Stimulated activated CD4-positive, alpha-beta T cell treated with anti-CD3 and anti-CD28 coated beads, Interleukin-12 subunit alpha, Interleukin-12 subunit beta, amount 100 ng/mL, for 48 hours (primary cell): ENCODE measurements at regions not wholly inside any gene's neighbourhood (a gene's known extent, or its start where the extent isn't known, plus 50 kb on each side); places are given as distances from the start of the nearest gene placed in this dataset.
"Not testable (repeated sequence)": the region's sequence is repeated elsewhere in the genome, so short reads cannot be mapped to it uniquely, and the experiment has no call there.

Experiments used
- DNase-seq, 3 donors: peaks; one replicate each; pipeline ENCODE4 v3.0.0-alpha.2; 2020; ENCODE audit warnings: low read depth in 2 of 3, low spot score in 1 of 3

GRCh38 chr2:128414351-128414750 lies 95.7 kb upstream of the HS6ST1 start:
- no peak for DNase-seq

GRCh38 chr2:128414946-128415778 lies 96.5 kb upstream of the HS6ST1 start:
- DNase-seq, result no peak

- no peak for DNase-seq
Measured at GRCh38 chr2:128415779-128416061, 97.1 kb upstream of the HS6ST1 start.

- no peak for DNase-seq
Measured at GRCh38 chr2:128416109-128416785, 97.6 kb upstream of the HS6ST1 start.

- DNase-seq, result no peak
Measured at GRCh38 chr2:128416806-128417205, 98.1 kb upstream of the HS6ST1 start.

GRCh38 chr2:128417264-128417663 lies 98.6 kb upstream of the HS6ST1 start:
- DNase-seq, result not testable (repeated sequence)

GRCh38 chr2:128420131-128420530 lies 101.5 kb upstream of the HS6ST1 start:
- DNase-seq, result no peak

GRCh38 chr2:128420776-128421175 lies 102.1 kb upstream of the HS6ST1 start:
- no peak for DNase-seq

- DNase-seq, result no peak
Measured at GRCh38 chr2:128421286-128421685, 102.6 kb upstream of the HS6ST1 start.

GRCh38 chr2:128421861-128422311 lies 103.2 kb upstream of the HS6ST1 start:
- DNase-seq, result no peak

- DNase-seq, result no peak
Measured at GRCh38 chr2:128422571-128422970, 103.9 kb upstream of the HS6ST1 start.

GRCh38 chr2:128423788-128424165 lies 105.1 kb upstream of the HS6ST1 start:
- no peak for DNase-seq

- DNase-seq, result no peak
Measured at GRCh38 chr2:128424406-128425171, 105.9 kb upstream of the HS6ST1 start.

GRCh38 chr2:128425216-128425615 lies 106.5 kb upstream of the HS6ST1 start:
- no peak for DNase-seq

- no peak for DNase-seq
Measured at GRCh38 chr2:128425731-128426620, 107.3 kb upstream of the HS6ST1 start.

GRCh38 chr2:128427413-128427755 lies 108.7 kb upstream of the HS6ST1 start:
- no peak for DNase-seq

GRCh38 chr2:128428415-128428814 lies 109.7 kb upstream of the HS6ST1 start:
- DNase-seq, result no peak

GRCh38 chr2:128432423-128432822 lies 113.8 kb upstream of the HS6ST1 start:
- no peak for DNase-seq

GRCh38 chr2:128433911-128434550 lies 115.4 kb upstream of the HS6ST1 start:
- DNase-seq, result no peak

- DNase-seq, result no peak
Measured at GRCh38 chr2:128435576-128436478, 117.2 kb upstream of the HS6ST1 start.
